Mammary epithelial cell (primary cell): ENCODE measurements at regions not wholly inside any gene's neighbourhood (a gene's known extent, or its start where the extent isn't known, plus 50 kb on each side); places are given as distances from the start of the nearest gene placed in this dataset.

Source experiments
- CTCF ChIP-seq, 2 donors: IDR thresholded peaks in 1 of 2; conservative IDR thresholded peaks in 1 of 2; 2 replicates each; pipeline ENCODE4 v1.5.1; 2011 to 2012; ENCODE audit warnings: inconsistent platforms in 2 of 2, low read length in 2 of 2, mild to moderate bottlenecking in 2 of 2, control low read depth in 1 of 2, low read depth in 1 of 2; ENCODE audit not compliant: insufficient read depth in 1 of 2; ENCODE audit errors: extremely low read depth in 1 of 2
- EZH2 ChIP-seq: IDR thresholded peaks from 2 replicates; pipeline ENCODE4 v1.6.1; 2012; ENCODE audit warnings: low read length, inconsistent platforms, borderline replicate concordance

- TF ChIP-seq EZH2 (no peak), CTCF (conservative IDR thresholded peaks at IDR 0.05 in 1 of 2, IDR thresholded peaks at IDR 0.05 in 1 of 2; ENCODE audit: extremely low read depth in 1 of 2, insufficient read depth in 1 of 2, low read depth in 1 of 2, low read length in 2 of 2) (no peak)
Measured at GRCh38 chr1:221411283-221411682, 330.6 kb downstream of the DUSP10 start.
